Stimulated activated CD8-positive, alpha-beta memory T cell treated with anti-CD3 and anti-CD28 coated beads, Interleukin-7, amount 100 ng/mL, for 4 hours (primary cell): ENCODE measurements at regions not wholly inside any gene's neighbourhood (a gene's known extent, or its start where the extent isn't known, plus 50 kb on each side); places are given as distances from the start of the nearest gene placed in this dataset.

ENCODE experiments used
- DNase-seq, 2 donors: peaks; one replicate each; pipeline ENCODE4 v3.0.0-alpha.2; 2020; ENCODE audit warnings: low read depth in 2 of 2

DNA sequence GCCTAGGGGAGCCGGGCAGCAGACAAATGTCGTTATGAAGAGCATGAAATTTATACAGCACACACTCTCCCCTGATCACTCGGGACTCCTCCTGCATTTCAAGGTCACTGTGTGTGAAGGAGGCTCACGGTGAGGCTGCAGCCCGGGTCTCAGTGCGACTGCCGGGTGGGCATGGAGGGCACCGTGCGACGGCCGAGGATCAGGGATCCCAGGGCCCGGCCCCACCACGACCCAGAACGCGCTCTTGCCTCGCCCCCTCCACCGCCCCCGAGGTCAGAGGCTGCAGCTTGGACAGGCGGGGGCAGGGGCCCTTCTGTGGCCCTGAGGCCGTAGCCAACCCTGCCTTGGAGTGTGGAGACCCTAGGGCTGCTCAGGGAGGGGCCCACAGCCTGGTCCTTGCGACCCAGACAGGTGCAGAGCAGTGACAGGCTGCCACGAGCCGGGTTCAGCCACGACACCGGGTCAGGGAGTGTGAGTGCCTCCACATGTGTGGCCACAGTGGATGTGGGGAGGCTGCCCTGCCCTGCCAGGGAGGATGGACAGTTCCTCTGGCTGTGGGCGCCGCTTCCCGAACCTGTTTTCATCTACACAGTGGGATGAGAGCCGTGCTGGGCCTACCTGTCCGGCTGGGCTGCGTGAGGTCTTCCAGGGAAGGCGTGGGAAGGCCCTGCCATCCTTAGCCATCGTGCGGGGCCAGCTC, 89.3 kb upstream of the NKX1-1 start:
- no peak for DNase-seq

DNA sequence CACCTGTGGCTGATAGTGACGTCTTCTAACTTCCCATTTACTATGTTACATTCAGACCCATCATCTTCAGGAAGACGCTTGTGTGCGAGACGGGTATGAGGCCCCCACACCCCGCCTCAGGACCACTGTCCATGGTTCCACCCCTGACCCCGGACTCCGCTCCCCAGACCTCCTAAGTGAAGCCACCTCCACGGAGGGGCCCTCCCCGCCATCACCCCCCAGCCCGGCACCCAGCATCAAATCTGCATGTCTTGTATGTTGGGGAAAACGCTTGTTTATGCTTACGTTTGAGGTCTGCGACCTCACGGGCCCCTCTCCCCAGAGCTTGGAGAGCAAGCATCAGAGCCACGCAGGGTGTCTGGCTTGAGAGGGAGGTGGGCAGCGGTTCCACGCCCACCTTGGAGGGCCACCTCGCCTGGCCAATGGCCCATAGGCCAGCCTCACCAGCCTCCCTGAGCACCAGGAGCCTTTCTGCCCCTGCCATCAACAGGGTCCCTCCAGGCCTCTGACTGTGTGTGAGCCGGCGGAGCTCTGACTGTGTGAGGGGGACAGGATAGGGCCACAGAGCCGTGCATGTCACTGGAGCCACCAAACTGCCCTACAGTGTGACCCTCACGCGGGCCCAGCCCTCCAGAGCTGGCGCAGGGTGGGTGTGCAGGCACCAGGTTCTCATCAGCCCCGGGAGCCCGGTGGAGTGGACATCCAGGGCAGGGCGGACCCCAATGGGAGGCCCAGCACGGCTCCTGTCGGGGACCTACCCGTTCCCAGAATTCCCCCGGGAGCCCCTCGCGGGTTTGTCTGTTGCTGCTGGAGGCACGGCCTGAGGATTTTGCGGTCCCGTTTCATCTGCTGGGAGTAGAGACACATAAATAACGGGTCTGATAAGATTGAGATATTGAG, 88.4 kb upstream of the NKX1-1 start:
- no peak for DNase-seq

DNA sequence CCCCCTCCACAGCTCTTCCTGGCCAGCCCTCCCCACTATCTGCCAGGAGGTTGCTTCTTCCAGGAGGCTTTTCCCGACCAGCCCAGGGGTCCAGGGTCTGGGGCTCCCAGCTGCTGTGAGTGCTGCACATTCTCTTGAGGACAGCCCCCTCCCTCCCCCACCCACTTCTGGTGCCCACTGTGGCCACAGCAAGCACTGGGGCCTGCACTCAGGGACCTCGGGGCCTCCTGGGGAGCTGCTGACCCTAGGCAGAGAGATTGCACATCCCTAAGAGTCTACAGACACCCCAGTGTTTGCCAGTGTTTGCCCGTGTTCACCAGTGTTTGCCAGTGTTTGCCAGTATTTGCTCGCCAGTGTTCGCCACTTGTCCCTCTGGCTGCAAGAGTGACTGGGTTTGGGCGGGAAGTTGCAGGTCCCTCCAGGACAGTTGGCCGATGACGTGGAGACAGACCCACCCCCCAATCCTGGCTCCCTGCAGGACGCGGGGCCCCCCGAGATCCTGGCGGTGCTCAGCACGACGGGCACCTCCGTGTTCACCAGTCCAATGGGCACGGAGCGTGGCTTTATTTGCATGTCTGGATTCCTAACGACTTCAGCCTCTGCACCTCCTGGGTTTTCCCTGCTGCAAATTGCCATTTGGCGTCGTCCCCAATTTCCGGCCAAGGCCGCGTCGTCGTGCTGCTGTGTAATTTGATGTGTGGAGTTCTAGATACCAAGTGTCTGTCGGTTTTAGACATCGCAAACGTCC, 87.5 kb upstream of the NKX1-1 start:
- DNase-seq: no peak

DNA sequence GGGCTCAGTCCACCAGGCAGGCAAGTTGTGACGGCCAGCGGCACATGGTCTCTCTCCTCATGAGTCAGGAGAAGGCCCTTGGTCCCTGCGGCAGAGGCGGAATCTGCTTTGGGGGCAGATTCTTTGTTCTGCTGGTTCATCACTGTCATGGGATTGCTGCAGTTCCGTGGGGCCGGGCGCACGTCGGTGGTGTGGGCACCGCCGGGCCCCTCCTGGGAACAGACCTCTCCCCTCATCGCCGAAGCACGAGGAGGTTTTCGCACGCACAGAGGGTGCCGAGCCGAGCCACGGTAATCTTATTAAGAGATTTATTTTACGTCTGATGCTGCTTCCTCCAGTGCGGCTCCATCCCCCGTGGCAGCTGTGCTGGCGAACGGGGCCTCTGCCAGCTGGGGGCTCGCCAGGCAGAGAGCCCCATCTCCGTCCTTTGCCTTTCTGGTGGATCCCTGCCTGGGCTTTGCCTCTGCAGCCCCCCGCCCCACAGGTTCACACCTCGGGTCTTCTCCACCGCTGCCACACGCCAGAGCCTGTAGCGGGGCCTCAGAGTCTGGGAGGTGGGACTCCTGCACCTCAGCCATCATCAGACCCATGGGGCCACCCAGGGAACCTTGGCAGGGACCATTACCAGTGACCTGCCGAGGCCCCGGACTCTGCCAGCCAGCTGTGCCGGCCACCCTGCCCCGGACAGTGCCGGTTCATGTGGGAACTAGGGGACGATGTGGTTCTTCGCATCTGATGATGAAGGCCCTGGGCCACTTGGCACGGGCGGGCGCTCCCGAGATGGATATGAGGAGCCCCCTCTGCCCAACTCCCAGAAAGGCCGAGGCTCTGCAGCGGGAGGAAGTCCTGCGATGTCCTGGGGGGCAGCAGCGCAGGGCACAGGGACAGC, 86.7 kb upstream of the NKX1-1 start:
- no peak for DNase-seq

DNA sequence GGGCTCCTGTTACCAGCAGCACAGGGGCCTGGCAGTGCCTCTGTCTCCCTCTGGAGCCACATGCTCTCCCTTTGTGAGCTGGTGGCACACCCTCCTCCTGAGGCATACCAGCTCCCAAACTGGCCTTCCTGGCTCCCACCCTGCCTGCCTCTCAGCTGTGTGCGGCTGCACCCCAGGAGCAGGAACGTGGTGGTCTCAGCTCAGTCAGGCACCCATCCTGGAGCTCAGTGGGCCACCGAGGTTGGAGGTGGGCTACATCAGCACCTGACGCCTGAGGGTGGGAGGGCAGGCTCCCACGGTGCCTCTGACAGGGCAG, 85.9 kb upstream of the NKX1-1 start:
- DNase-seq: no peak

DNA sequence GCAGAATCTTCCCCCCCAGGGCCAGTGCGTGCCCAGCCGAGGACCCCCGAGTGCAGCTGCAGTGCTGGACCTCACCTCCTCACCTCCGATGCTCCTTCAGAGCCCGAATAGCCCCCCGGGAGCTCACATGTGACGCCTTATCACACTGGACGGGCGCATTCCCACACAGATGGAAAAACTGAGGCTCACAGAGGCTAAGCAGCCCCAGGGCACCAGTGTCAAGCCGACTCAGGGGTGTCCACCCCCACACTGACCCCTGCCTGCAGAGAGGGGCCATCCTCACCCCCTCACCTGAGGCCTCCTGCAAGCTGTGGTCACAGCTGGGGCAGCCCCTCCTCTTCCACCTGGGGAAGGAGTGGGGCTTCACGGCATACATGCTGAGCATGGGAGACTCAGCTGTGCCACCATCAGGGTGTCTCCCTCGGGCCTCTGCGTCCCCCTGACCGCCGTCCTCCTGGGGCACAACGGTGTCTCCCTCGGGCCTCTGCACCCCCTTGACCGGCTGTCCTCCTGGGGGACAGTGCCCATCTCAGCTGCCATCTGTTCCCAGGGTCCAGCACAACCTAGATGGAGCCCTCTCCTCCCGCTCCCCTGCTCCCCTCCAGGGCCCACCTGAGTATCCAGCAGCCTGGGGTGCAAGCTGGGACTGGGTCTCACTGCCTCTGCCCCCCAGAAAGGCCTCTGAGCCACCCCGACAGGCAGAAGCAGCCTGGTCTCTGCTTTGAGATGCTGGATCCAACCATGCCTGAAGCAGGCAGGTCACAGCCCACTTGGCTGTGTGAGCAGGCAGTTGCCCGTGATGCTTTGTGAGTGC, 85.3 kb upstream of the NKX1-1 start:
- DNase-seq: no peak

DNA sequence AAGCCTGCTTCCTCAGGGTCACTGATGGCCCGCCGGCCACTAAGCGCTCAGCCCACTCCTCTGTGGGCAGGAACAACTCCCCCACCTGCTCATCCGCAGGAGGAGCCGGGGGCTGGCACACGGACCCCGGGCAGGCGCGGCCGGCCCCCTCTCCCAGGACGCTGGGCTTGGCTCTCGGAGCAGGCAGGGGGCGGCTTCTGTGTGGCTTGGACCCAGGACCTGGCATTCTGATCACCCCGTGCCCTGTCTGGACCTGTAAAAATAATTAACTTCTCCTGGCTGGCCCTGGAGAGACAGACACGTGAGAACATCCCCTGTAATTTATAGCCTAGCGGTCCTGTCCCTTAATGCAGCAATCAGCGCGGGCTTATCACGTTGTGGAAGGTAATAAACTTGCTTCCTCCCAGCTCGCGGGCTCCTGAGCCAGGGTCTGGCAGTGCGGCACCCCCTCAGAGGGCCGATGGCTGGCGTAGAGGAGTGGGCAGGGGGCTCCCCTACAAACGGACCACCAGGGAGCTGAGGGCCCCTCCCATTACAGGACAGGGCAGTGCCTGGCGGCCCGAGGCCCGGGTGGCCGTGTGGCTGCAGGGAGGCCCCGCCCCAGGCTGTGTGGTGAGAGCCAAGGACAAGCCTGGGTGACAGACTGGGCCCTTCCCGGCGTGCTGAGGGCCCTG, 84.5 kb upstream of the NKX1-1 start:
- DNase-seq: no peak

DNA sequence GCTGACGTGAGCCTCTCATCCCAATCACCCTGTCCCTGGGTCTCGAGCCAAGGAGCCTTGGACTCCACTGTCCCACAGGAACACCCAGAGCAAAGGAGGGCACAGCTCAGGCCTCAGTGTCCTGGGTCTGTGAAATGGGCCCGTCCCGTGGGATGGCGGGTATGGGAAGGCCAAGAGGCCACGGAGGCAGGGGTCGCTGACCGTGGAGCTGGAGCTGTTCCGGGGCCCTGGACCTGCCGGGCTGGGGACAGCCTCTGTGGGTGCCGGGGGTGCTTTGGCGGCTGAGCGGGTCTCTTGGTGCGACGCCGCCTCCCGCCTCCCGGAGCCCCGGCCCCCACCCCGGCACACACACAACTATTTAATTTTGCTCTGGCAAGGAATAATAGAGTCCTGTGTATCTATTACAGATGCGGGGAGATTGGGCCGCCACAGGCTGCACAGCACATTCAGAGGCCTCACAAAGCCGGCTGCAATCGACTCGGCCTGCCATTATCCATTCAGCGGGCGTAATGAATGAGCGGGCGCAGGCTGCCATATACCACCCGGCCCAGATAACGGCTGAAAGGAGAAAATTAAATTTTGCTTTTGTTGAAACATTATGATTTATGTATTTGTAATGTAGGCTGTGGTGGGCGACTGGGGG, 83.9 kb upstream of the NKX1-1 start:
- DNase-seq: no peak

DNA sequence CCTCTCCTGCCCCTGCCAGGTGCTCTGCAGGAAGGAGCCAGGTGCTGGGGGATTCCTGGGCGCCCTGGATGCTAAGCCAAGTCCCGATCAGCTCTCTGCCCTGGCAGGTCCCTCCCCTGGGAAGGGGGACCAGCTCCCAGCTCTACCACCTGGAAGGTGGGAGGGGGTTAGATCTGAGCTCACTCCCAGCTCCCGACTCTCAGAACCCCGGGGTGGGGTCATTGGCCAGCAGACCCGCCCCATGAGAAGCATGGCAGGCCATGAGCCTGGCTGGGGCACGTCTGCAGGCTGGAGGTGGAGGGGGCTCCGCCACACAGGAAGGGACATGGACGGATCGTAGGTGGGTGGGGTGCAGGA, 83.4 kb upstream of the NKX1-1 start:
- DNase-seq: no peak

DNA sequence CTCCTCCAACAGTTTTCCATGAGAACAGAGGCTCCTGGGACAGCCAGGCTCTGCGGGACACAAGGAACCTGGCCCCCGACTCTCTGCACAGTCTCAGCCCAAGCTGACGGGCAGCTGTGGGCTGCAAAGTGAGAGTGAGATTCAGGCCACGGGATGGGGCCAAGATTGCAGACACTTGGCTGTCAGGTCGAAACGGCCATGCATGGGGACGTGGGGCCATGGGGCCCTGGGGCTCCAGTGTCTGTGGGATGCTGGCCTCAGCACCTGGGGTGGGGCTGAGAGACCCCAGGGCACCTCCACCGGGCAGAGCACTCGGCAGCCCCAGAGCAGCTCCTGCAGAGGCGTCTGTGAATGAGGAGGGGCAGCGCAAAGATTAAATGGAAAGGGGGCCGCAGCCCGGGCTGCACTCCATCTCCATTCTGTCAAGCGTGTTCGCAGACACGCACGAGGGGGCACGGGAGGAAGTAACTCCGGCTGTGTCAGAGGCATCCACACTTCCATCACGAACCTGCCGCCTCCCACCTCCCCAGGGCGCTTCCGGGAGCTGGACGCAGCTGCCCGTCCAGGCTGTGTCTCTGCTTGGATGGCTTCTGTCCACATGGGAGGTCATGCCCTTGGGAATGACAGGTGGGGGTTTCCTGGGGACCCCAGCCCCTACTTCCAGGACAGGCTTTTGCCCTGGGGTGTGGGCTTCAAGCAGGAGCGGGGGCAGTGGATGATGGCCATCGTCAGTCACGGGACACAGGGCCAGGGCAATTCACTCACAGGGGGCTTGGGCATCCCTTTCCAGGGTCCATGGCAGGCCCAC, 82.8 kb upstream of the NKX1-1 start:
- no peak for DNase-seq

DNA sequence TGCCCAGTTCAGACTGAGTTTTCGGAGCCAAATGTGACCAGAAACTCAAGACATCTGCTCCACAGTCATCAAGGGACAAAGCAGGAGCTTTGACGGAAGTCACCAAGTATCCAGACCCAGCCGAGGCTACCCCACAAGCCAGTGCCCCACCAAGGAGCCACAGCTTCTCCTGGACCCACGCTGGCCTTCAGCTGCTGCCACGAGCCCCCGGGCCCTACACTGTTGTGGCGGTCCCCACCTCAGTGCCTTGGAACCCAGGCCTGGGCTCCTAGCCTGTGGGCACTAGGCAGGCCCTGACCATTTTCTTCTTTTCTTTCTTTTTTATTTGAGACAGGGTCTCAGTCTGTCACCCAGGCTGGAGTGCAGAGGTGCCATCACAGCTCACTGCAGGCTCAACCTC, 82.1 kb upstream of the NKX1-1 start:
- no peak for DNase-seq

DNA sequence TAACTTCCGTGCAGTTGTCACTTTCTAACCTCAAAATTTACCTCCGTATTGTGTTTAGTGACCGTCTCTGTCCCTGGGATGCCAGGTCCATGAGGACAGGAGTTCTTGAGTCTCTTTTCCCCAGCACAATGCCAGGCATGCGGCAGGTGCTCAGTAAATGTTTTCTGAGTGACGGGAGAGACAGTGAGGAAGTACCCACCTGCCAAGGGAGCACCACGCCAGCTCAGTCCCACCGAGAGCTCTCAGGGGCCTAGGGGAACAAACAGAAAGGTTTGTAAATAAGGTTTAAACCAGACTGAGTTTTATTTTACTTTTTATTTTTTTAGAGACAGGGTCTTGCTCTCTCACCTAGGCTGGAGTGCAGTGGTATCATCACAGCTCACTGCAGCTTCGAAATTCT, 81.5 kb upstream of the NKX1-1 start:
- no peak for DNase-seq

DNA sequence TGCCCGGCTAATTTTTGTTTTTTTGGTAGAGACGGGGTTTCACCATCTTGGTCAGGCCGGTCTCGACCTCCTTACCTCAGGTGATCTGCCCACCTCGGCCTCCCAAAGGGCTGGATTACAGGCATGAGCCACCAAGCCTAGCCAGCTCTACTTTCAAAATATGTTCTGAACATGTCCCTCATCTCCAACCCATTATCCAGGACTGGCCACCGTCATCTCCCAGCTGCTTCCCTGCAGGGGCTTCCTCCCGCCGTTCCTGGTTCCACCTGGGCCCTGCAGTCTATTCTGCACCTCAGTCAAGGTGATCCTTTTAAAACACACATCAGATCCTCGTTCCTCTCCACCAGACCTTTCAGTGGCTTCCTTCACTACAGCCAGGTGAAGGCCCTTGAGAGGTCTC, 80.9 kb upstream of the NKX1-1 start:
- no peak for DNase-seq

DNA sequence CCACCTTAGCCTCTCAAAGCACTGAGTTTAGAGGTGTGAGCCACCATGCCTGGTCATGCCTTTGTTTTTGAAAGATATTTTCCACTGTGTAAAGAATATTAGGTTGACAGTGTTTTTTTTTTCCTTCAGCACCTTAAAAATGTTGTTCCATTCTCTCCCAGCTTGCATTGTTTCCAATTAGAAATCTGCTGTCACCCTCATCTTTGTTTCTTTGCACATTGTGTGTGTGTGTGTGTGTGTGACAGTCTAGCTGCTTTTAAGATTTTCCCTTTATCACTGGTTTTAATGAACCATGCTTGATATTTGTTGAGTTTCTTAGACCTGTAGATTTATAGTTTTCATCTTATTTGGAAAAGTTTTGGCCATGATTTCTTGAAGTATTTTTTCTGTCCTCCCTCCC, 79.0 kb upstream of the NKX1-1 start:
- no peak for DNase-seq

DNA sequence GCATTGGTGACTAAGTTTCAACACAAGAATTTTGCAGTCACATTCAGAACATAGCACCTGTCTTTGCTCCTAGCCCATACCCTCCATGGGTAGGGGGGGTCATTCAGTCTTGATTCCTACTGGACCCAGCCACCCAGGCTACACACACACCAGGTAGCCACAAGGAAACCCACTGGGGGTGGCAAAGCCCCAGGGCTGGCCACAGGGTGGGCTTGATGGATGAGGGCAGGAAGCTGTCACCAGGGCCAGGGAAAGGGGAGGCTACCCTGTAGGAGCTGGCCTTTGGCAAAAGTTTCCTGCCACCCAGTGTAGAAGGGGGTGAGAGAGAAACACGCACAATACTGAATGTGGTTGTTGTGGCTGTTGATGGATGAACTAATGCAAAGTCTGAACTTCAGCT, 74.5 kb upstream of the NKX1-1 start:
- no peak for DNase-seq

DNA sequence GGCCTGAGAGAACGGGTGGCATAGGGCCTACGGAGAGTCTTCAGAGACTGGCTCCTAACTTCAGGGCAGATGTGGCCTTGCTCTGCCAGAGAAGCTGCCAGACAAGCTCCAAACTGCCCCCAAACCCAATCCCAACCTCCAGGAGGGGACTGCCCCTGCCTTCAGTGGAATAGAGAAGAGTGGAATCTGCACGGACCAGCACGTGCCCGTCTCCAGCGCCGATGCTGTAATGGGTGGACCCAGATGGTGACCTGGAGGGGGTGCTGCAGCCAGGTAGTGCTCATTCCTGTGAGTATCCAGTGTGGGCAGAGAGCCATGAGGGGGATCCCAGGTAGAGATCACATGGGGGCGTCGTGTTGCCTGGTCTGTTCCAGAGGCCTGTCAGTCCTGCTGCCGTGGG, 73.2 kb upstream of the NKX1-1 start:
- no peak for DNase-seq

DNA sequence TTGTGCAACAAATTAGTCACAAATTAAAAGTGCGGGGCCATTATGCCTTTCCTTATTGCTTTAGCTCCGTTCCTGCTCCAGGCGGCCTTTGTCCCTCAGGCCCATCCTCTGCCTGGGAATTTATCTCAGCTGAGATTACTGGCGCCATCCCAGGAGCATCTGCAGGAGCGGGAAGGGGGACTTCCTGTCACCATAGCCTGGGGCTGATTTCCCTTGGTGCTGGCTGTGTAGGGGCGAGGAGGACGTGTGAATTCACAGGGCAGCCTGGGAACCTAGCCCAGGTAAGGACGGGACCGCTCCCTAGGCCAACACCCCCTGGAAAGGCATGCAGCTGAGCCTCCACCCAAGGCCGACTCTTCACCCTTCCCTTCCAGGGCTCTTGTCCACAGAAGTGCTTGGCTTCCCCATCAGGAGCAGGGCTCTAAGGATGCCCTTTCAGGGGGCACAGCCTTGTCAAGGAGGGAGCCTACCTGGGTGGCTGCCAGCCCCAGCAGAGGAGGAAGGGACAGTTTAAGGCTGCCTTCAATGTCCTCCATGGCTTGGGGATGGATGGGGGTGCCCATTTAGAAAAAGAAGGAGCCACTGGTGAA, 72.6 kb upstream of the NKX1-1 start:
- no peak for DNase-seq

DNA sequence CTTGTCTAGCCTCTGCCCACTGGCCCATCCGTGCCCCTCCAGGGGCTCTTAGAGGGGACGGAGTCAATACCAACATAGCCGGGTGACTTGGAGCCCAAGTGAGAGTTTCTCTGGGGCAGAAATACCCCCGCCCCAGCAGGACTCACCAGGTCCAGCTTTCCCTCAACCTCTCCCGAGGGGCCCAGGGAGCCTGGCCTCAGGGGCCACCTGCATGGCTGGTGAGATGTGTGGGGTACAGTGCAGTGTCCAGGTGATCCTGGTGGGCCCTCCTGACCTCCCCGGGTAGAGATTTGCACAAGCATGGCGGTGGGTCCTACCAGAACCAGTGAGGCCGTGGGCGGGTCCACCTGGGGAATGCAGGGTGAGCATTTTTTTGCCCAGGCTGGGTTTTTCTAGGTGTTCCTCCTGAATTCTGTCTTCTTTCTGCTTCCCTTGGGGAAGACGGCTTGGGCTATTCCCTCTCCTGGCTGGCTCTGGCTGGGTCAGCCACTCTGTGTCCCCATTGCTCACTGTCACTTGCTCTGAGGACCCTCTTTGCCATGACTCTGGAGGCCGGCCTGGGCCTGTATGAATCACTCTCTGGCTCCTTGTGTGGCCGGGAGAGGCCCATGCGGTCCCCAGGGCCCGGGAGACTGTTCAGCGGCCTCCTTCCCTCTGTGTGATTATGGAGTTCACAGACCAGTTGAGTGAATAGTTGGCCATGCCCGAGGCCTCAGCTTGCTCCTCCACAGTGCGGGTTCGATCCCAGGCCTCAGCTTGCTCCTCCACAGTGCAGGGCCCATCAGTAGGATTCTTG, 71.0 kb upstream of the NKX1-1 start:
- no peak for DNase-seq
